Endothelial cell of umbilical vein (primary cell): ENCODE measurements at regions not wholly inside any gene's neighbourhood (a gene's known extent, or its start where the extent isn't known, plus 50 kb on each side); places are given as distances from the start of the nearest gene placed in this dataset.

Source experiments
- CTCF ChIP-seq, 2 donors: IDR thresholded peaks; 1 replicate in 1 of 2; 2 replicates in 1 of 2; pipeline ENCODE4 v1.5.1; 2011; ENCODE audit warnings: low read length in 2 of 2, mild to moderate bottlenecking in 2 of 2, moderate library complexity in 2 of 2, control low read depth in 1 of 2, inconsistent platforms in 1 of 2, low read depth in 1 of 2; ENCODE audit not compliant: insufficient read depth in 1 of 2; ENCODE audit errors: extremely low read depth in 1 of 2
- EZH2 ChIP-seq: IDR thresholded peaks from 2 replicates; pipeline ENCODE4 v1.6.1; 2012; ENCODE audit warnings: borderline replicate concordance, low read depth, mild to moderate bottlenecking, moderate library complexity, low read length, inconsistent platforms; ENCODE audit not compliant: severe bottlenecking
- FOS ChIP-seq: IDR thresholded peaks from 2 replicates; pipeline ENCODE4 v1.6.1; 2011; ENCODE audit warnings: mild to moderate bottlenecking, low read length, moderate library complexity, borderline replicate concordance; ENCODE audit not compliant: insufficient read depth
- GATA2 ChIP-seq: IDR thresholded peaks from 2 replicates; pipeline ENCODE4 v1.7.0; 2011; ENCODE audit warnings: low read depth, mild to moderate bottlenecking, moderate library complexity, mixed read lengths, low read length; ENCODE audit not compliant: insufficient read length, insufficient read depth
- JUN ChIP-seq: IDR thresholded peaks from 2 replicates; pipeline ENCODE4 v1.6.1; 2011; ENCODE audit warnings: borderline replicate concordance, low read depth; ENCODE audit not compliant: insufficient read length, insufficient read depth
- MAX ChIP-seq: IDR thresholded peaks from 2 replicates; pipeline ENCODE4 v1.6.1; 2011; ENCODE audit not compliant: insufficient read depth, insufficient read length
- MYC ChIP-seq: IDR thresholded peaks from one replicate; pipeline ENCODE4 v1.6.1; 2011; ENCODE audit warnings: mild to moderate bottlenecking, low read depth, low read length
- POLR2A ChIP-seq: IDR thresholded peaks from 2 replicates; pipeline ENCODE4 v1.6.1; 2012; ENCODE audit warnings: low read depth, mild to moderate bottlenecking, control low read depth, low read length
- POLR2AphosphoS5 ChIP-seq: IDR thresholded peaks from 2 replicates; pipeline ENCODE4 v1.6.1; 2012; ENCODE audit warnings: low read depth, mild to moderate bottlenecking, control low read depth, low read length, moderate library complexity; ENCODE audit not compliant: insufficient read depth

- TF ChIP-seq POLR2AphosphoS5 (no peak), MAX (no peak), CTCF (IDR thresholded peaks at IDR 0.05; ENCODE audit: extremely low read depth in 1 of 2, insufficient read depth in 1 of 2, low read depth in 1 of 2, low read length in 2 of 2) (no peak), POLR2A (no peak), EZH2 (no peak), MYC (no peak), JUN (no peak), FOS (no peak), GATA2 (no peak)
These were observed 1348.0 kb downstream of the RAPGEF2 start for GRCh38 chr4:160450876-160451275.
